ENCODE measurements at regions not wholly inside any gene's neighbourhood (a gene's known extent, or its start where the extent isn't known, plus 50 kb on each side); places are given as distances from the start of the nearest gene placed in this dataset.

DNA sequence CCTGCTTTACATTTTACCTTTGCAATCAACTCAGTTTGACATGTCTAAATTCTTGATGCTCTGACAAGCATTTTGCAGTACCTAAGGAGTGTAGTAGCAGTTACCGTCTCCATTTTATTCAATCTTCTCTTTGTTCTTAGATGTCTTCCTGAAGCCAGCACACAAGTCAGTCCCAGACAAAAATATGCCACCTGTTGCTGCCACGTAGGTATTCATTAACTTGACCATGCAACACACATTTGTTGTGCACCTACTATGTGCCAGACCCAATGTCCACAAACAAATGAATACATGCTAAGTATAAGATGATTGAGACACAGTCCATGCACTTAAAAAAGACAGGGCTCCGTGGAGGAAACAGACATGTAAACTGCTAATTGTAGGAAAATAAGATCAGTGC lies 81.5 kb upstream of the NGF start:
- no peak for DNase-seq

DNA sequence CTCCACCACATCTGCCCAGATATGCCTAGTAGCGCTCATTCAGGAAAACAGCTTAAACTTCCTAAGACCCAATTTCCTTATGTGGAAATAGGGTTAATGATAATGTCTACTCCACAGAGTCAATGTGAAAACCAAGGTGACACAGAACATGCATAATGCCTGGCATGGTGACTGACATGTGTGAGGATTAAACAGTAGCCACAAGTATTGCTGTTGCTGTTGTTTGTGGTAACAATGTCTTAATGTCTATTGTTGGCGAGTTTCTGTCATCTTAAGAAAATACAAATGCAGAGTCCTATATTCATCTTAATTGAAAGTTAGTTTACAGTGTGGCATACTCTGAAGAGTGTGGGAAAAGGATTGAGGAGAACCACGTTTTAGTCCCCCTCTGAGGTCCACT lies 75.6 kb upstream of the NGF start:
- no peak for DNase-seq

DNA sequence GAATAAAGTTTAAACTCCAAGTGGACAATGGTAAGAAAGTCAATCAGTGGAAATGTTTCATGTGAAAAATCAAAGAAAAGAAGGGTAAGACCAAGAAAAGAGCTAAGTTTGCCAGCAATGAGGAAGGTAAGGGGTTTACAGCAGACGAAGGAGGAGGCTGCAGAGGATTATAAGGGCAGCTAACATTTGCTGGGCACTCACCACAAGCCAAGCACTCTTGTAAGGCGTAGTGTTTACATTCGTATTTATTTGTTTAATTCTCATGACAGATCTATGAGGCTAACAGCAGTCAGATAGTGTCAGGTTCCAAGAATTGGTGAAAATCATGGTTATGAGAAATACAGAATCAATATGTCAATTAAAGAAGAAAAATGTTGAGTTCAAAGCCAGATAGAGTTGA lies 75.2 kb upstream of the NGF start:
- no peak for DNase-seq

DNA sequence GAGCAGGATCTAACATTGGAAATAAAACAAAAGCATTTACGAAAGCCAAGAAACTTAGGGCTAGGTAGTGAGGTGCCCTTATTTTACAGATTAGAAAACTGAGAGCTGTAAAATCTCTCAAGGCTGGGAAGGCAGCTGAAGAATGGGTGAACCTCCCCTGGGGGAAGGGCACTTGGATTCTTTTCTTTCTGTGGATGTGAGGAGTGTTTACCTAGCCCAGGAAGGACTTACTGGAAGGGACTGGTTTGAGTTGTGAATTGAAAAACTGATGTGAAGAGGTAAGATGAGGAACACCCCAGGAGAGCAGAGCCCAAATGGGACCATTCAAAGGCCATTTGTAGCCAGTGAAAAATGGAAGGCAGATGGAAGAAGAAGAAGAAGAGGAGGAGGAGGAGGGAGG lies 74.7 kb upstream of the NGF start:
- DNase-seq: no peak

DNA sequence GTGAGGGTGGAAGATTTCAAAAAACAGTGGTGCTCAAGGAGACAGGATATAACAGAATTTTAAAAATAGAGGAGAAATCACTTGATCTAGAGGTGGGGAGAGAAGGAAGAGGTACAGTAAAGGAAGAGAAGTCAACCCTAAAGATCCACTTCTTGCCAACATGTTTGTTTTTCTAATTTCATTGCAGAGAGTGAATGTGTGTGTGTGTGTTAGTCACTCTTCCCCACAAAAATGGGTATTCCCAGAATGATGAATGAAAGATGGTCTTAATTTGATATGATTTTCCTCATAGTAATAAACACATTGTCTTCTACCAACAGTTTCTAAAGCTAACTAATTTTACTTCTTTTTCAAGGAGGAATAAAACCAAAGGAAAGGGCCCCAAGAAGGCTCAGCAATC lies 74.2 kb upstream of the NGF start:
- no peak for DNase-seq

GRCh38 chr1:115411371-115412063 lies 73.5 kb upstream of the NGF start:
- DNase-seq: no peak

DNA sequence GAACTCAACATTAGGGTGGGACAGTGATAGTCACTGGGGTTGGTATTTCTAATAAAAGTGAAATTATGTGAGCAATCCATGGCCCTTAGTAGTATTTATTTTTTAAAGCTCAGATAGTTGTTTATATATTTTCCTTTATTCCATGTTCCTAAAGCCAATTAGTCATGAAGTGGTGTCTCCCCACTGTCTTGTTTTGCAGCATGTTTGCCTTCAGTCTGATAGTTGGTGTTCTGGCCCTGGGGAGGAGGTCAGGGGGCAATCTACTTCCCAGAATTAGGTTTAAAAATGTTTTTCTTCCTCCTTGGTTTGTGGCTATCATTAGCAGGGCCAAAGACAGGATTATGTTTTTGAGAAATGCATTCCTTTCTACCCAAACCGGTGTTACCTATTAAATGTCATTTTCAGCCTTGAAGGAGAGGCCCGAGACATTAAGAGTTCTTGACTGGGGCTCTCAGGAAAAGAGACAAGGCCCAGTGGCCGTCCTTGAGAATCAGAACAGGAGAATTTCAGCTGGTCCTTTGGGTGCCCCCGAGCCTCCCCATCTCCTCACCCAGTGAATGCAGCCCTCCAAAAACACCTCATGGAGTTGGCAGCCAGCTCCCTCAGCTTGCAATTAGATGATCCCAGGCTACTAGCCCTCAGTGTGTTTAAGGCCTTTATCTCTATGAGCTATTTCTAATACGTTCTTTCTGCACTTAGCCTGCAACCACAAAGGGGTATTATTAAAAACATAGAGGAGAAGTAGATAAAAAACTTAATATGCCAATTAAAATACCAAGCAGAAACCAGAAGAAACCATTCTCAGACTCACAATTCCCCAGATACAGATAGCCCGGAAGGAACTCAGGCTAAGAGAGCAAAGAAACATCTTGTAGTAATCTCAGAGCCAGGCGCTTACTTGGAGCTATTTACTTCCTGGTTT lies 71.3 kb upstream of the NGF start:
- DNase-seq: peak in 1 of 3 donors; percentile 42

DNA sequence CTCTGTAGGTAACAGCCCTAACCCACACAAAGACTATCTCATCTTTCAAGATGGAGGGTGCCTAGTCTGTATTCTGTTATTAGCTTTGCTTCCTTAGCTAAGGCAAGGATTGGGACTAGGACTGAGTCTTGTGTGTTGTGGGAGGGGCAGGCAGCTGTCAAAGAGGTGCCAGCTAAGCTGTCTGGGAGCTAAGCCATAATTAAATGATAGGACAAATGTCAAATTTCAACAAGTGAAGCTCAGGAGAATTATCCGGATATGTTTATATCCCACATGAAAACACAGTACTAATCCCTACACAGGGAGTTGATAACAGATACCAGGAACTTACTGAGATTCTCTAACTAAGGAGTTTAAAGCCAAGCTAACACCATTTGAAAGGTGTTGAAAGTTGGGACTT lies 70.5 kb upstream of the NGF start:
- DNase-seq: no peak

- DNase-seq: no peak
These were observed 66.9 kb upstream of the NGF start for GRCh38 chr1:115404911-115405310.

DNA sequence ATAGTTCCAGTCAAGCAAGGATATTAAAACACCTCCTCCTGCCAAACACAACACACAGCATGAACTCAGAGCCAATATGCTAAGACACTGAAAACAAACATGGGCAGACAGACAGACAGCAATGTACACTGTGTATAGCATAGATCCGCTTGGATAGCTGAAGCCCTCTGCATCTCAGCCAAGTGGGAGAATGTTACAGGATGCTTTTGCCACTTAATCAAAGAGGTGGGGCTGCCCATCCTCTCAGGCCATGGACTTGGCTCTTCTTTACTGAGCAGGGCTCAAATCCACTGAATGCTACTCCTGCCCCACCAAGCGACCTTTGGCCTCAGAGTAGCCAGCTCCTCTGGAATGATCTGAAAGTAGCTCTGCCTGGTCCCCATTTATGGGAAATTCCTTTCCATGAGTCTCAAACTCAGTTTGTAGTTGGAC lies 64.7 kb upstream of the NGF start:
- peak in 2 of 3 donors; percentile 11 to 36 for DNase-seq

DNA sequence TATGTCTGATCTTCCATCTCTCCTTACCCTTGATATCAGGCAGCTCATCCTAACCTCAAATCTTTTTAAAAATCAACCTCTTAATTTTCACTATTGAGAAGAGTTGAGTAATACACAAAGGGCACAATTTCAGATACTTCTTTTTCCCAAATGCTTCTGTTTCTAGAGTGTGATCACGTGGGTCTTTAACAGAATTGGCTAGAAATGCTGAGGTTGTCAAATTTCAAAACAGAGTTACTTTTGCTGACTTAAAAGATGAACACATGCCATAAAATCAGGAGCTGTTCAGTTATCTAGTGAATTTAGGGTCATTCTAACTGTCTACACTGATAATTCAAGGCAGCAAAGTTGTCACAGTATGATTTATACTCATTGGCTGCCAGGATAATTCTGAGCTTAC lies 63.6 kb upstream of the NGF start:
- peak in 1 of 3 donors; percentile 26 for DNase-seq

DNA sequence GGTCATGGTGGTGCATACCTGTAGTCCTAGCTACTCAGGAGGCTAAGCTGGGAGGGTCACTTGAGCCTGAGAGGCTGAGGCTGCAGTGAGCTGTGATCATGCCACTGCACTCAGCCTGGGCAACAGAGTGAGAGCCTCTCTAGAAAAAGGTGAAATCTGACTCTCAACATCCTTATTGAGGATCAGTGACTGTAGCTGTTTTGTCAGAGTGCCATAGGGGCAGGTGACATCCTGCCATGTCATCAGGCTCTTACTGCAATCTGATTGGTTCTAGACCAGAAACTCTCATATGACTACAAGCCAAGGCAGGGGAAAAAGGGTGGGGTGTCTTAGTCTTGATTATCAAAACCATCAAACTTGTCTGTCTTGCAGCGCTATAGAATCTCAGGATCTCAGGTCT lies 62.8 kb upstream of the NGF start:
- DNase-seq: no peak

DNA sequence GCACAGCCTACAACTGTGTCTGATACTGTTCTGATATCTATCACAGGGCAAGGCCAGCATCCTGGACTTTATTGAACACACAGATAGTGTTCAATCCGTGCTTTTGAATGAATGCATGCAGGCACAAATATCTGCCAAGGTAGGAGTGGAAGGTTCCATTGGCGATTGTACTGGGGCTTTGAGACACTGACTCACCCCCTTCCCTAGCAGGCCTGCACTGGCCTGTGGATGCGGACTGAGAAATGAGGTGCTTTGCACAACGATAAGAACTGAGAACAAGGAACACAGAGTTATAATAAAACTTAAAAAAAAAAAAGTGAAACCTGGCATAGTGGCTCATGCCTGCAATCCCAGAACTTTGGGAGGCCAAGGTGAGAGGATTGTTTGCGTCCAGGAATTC lies 62.4 kb upstream of the NGF start:
- no peak for DNase-seq

DNA sequence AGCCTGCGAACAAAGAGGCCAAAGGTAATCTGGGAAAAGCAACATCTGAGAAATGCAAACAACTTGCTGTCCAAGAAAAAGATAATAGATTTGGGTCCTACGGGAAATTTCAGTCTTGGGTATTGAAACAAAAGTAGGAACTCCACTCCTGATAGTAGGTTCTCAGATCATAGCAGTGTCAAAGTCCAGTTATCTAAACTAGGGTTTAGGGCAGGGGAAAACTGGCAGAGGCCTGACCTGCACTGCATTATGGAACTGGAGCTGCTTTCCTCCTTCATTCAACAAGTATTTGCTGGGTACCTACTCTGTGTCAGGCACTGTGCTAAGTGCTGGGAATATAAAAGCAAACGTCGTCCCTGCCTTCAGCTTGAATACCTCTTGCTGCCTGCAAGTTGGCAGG lies 60.7 kb upstream of the NGF start:
- DNase-seq: no peak
